Endodermal cell (in vitro differentiated cells): ENCODE measurements at regions not wholly inside any gene's neighbourhood (a gene's known extent, or its start where the extent isn't known, plus 50 kb on each side); places are given as distances from the start of the nearest gene placed in this dataset.

Experiments
- DNase-seq: peaks from one replicate; pipeline ENCODE4 v3.0.0-alpha.2; 2017
- H3K27ac ChIP-seq: 2 replicates; pipeline ENCODE4 v1.5.1; 2013; ENCODE audit warnings: mild to moderate bottlenecking, low read depth, low read length, moderate library complexity
- H3K27me3 ChIP-seq: 2 replicates; pipeline ENCODE4 v1.6.1; 2013; ENCODE audit warnings: mild to moderate bottlenecking, low read length, moderate library complexity; ENCODE audit not compliant: insufficient read depth, control insufficient read depth, poor library complexity, severe bottlenecking
- H3K36me3 ChIP-seq: 2 replicates; pipeline ENCODE4 v1.7.0; 2013; ENCODE audit warnings: mild to moderate bottlenecking, low read length, moderate library complexity; ENCODE audit not compliant: control insufficient read depth, insufficient read depth
- H3K4me1 ChIP-seq: one replicate; pipeline ENCODE4 v1.7.0; 2013; ENCODE audit warnings: low read length; ENCODE audit not compliant: control insufficient read depth, insufficient read depth
- H3K4me3 ChIP-seq: 2 replicates; pipeline ENCODE4 v1.5.1; 2013; ENCODE audit warnings: mild to moderate bottlenecking, low read length, moderate library complexity
- H3K9ac ChIP-seq: 2 replicates; pipeline ENCODE4 v1.6.1; 2013; ENCODE audit warnings: mild to moderate bottlenecking, low read length, moderate library complexity; ENCODE audit not compliant: poor library complexity, severe bottlenecking; ENCODE audit errors: extremely low read depth
- H3K9me3 ChIP-seq: 2 replicates; pipeline ENCODE4 v1.6.1; 2013; ENCODE audit warnings: mild to moderate bottlenecking, low read length, moderate library complexity; ENCODE audit not compliant: control insufficient read depth
- H3K27ac Mint-ChIP-seq: 2 replicates; pipeline ENCODE4 v1.8.0; 2020; ENCODE audit warnings: mixed read lengths
- H3K27me3 Mint-ChIP-seq: 2 replicates; pipeline ENCODE4 v1.8.0; 2021; ENCODE audit warnings: mild to moderate bottlenecking, mixed read lengths; ENCODE audit not compliant: insufficient read depth
- H3K36me3 Mint-ChIP-seq: 2 replicates; pipeline ENCODE4 v1.8.0; 2020; ENCODE audit warnings: low read depth, mixed read lengths
- H3K4me1 Mint-ChIP-seq: 2 replicates; pipeline ENCODE4 v1.8.0; 2020; ENCODE audit warnings: mixed read lengths
- H3K4me3 Mint-ChIP-seq: 2 replicates; pipeline ENCODE4 v1.8.0; 2020; ENCODE audit warnings: mild to moderate bottlenecking, moderate library complexity, mixed read lengths
- H3K9me3 Mint-ChIP-seq: 2 replicates; pipeline ENCODE4 v1.8.0; 2020; ENCODE audit warnings: mild to moderate bottlenecking, mixed read lengths
- CTCF ChIP-seq: fragments of 200-600 bp; sonication (generic); conservative IDR thresholded peaks from 2 replicates; pipeline ENCODE4 v1.5.0; 2021; ENCODE audit warnings: antibody characterized with exemption, mild to moderate bottlenecking
- WGBS, 2 experiments: methylation state at CpG; one replicate each; pipeline versions ENCODE4 v1.1.5 to v1.1.7; 2013; ENCODE audit warnings: missing lambda C conversion rate in 2 of 2, mixed read lengths in 1 of 2; ENCODE audit not compliant: insufficient coverage in 1 of 2, insufficient read length in 1 of 2; 5-methylcytosine and 5-hydroxymethylcytosine counted together

DNA sequence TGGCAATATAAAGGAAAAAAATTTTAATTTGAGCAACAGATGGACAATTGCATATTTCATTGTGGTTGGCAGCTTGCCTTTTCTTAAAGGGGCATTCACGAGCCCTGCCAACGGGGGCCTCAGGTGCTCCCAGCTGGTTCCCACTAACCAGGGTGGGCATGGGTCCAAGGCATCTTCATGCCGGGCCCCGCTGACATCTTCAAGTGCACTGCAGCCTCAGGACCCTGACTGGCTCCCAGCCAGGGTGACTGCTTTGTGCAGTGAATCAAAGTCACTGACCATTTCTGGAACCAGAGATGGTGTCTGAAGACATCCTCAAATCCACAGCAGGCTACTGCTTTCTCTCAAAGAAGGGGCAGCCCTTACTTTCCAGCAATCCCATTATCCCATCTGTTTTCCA lies 275.2 kb upstream of the MGMT start:
- H3K4me1 ChIP-seq, result no peaks in the 10 kb centered on the region
- Mint-ChIP-seq H3K36me3 (no peaks in the 10 kb centered on the region), H3K9me3 (peaks cover 6% of the 10 kb centered on the region), H3K4me3 (no peak overlapping the region), H3K27me3 (peaks cover 3% of the 10 kb centered on the region), H3K4me1 (no peaks in the 10 kb centered on the region), H3K27ac (no peak overlapping the region)
- H3K9me3 ChIP-seq, result no peaks in the 10 kb centered on the region
- no peak for TF ChIP-seq CTCF
- H3K27ac ChIP-seq, result no peak overlapping the region
- H3K27me3 ChIP-seq, result no peaks in the 10 kb centered on the region
- no peaks in the 10 kb centered on the region for H3K36me3 ChIP-seq
- H3K9ac ChIP-seq, result no peak overlapping the region
- 93 to 100% methylated on average over 1 to 4 of the region's 4 CpGs for WGBS, 2 experiments
- DNase-seq, result no peak
- no peak overlapping the region for H3K4me3 ChIP-seq

- WGBS, 2 experiments, result 84 to 90% methylated on average over 7 to 11 of the region's 11 CpGs
- Histone ChIP-seq H3K27me3 (no peaks in the 10 kb centered on the region), H3K4me1 (no peaks in the 10 kb centered on the region), H3K9ac (no peak overlapping the region), H3K27ac (no peak overlapping the region), H3K9me3 (no peaks in the 10 kb centered on the region), H3K4me3 (no peak overlapping the region), H3K36me3 (no peaks in the 10 kb centered on the region)
- Mint-ChIP-seq H3K4me3 (no peak overlapping the region), H3K9me3 (no peaks in the 10 kb centered on the region), H3K4me1 (no peaks in the 10 kb centered on the region), H3K27me3 (peaks cover 3% of the 10 kb centered on the region), H3K36me3 (no peaks in the 10 kb centered on the region), H3K27ac (no peak overlapping the region)
- no peak for DNase-seq
- TF ChIP-seq CTCF, result no peak
Observed at GRCh38 chr10:129192344-129193128, 274.5 kb upstream of the MGMT start.

DNA sequence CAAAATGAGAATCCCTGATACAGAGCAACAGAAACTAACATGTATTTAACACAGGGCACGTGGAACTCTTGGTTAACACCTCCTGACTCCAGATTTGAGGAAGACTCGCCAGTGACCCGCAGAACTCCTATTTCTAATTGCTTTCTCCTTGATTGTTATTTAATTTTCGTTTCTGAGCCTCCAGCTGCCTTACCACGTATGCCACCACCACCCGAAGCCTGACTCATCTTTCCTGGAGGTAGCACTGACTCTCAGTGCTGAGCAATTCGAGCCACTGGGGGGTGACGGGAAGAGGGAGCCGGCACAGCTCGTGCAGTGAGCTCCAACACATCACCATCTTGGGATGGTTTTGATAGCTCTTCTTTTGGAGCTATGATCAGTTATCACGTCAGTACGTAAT lies 273.9 kb upstream of the MGMT start:
- H3K27ac Mint-ChIP-seq, result no peak overlapping the region
- TF ChIP-seq CTCF, result no peak
- Histone ChIP-seq H3K27ac (no peak overlapping the region), H3K4me1 (no peaks in the 10 kb centered on the region), H3K9ac (no peak overlapping the region), H3K4me3 (no peak overlapping the region), H3K36me3 (no peaks in the 10 kb centered on the region), H3K27me3 (no peaks in the 10 kb centered on the region), H3K9me3 (no peaks in the 10 kb centered on the region)
- H3K9me3 Mint-ChIP-seq, result no peaks in the 10 kb centered on the region
- peaks cover 3% of the 10 kb centered on the region for H3K27me3 Mint-ChIP-seq
- H3K4me1 Mint-ChIP-seq, result no peaks in the 10 kb centered on the region
- no peaks in the 10 kb centered on the region for H3K36me3 Mint-ChIP-seq
- no peak overlapping the region for H3K4me3 Mint-ChIP-seq
- 71 to 75% methylated on average over 8 to 12 of the region's 12 CpGs for WGBS, 2 experiments
- no peak for DNase-seq
